ENCODE measurements at regions not wholly inside any gene's neighbourhood (a gene's known extent, or its start where the extent isn't known, plus 50 kb on each side); places are given as distances from the start of the nearest gene placed in this dataset.

DNA sequence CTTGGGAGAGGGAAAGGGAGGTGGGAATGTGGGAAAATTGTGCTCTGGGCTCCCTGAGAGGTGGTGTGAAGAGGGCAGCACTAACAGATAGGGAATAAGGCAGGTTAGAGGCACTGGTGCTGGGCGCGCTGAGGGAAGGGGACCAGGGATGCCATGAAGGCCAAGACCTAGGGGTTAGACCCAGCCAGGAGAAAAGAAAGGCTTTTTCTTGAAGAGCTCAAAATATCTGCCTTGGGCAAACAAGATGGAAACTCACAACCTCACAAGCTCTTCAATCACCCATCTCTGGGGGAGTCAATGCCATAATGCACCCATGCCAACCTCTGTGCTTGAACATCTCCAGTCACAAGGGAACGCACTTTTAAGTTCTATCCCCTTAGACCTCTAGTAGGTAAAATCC lies 363.6 kb upstream of the CHD6 start (continued):
- TF ChIP-seq, protein P1, sequence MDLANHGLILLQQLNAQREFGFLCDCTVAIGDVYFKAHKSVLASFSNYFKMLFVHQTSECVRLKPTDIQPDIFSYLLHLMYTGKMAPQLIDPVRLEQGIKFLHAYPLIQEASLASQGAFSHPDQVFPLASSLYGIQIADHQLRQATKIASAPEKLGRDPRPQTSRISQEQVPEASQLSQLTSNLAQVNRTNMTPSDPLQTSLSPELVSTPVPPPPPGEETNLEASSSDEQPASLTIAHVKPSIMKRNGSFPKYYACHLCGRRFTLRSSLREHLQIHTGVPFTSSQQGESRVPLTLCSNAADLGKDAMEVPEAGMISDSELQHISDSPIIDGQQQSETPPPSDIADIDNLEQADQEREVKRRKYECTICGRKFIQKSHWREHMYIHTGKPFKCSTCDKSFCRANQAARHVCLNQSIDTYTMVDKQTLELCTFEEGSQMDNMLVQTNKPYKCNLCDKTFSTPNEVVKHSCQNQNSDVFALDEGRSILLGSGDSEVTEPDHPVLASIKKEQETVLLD (CRISPR knock-in tag; IDR thresholded peaks at IDR 0.05; ENCODE audit: low read depth) = no peak
- no peak for TF ChIP-seq SATB2 (CRISPR knock-in tag; IDR thresholded peaks at IDR 0.05)
- TF ChIP-seq ARNTL (CRISPR knock-in tag; IDR thresholded peaks at IDR 0.05) = no peak
- TF ChIP-seq ZNF614 (CRISPR knock-in tag; IDR thresholded peaks at IDR 0.05; ENCODE audit: borderline replicate concordance) = no peak
- TF ChIP-seq ZNF670 (CRISPR knock-in tag; IDR thresholded peaks at IDR 0.05; ENCODE audit: borderline replicate concordance) = no peak
- TF ChIP-seq RORA (CRISPR knock-in tag; IDR thresholded peaks at IDR 0.05) = no peak
- no peak for TF ChIP-seq ZNF83 (CRISPR knock-in tag; IDR thresholded peaks at IDR 0.05; ENCODE audit: borderline replicate concordance)
- TF ChIP-seq EP300 (IDR thresholded peaks at IDR 0.05; ENCODE audit: low read depth in 2 of 2, low read length in 2 of 2) = no peak
- TF ChIP-seq EP300 (CRISPR knock-in tag; IDR thresholded peaks at IDR 0.05; ENCODE audit: borderline replicate concordance) = no peak
- TF ChIP-seq, protein P2, sequence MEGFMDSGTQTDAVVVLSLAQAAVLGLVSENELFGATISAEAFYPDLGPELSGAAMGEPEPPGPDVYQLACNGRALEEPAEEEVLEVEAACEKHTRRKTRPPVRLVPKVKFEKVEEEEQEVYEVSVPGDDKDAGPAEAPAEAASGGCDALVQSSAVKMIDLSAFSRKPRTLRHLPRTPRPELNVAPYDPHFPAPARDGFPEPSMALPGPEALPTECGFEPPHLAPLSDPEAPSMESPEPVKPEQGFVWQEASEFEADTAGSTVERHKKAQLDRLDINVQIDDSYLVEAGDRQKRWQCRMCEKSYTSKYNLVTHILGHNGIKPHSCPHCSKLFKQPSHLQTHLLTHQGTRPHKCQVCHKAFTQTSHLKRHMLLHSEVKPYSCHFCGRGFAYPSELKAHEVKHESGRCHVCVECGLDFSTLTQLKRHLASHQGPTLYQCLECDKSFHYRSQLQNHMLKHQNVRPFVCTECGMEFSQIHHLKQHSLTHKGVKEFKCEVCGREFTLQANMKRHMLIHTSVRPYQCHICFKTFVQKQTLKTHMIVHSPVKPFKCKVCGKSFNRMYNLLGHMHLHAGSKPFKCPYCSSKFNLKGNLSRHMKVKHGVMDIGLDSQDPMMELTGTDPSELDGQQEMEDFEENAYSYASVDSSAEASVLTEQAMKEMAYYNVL (CRISPR knock-in tag; IDR thresholded peaks at IDR 0.05; ENCODE audit: borderline replicate concordance) = no peak
- TF ChIP-seq, protein P3, sequence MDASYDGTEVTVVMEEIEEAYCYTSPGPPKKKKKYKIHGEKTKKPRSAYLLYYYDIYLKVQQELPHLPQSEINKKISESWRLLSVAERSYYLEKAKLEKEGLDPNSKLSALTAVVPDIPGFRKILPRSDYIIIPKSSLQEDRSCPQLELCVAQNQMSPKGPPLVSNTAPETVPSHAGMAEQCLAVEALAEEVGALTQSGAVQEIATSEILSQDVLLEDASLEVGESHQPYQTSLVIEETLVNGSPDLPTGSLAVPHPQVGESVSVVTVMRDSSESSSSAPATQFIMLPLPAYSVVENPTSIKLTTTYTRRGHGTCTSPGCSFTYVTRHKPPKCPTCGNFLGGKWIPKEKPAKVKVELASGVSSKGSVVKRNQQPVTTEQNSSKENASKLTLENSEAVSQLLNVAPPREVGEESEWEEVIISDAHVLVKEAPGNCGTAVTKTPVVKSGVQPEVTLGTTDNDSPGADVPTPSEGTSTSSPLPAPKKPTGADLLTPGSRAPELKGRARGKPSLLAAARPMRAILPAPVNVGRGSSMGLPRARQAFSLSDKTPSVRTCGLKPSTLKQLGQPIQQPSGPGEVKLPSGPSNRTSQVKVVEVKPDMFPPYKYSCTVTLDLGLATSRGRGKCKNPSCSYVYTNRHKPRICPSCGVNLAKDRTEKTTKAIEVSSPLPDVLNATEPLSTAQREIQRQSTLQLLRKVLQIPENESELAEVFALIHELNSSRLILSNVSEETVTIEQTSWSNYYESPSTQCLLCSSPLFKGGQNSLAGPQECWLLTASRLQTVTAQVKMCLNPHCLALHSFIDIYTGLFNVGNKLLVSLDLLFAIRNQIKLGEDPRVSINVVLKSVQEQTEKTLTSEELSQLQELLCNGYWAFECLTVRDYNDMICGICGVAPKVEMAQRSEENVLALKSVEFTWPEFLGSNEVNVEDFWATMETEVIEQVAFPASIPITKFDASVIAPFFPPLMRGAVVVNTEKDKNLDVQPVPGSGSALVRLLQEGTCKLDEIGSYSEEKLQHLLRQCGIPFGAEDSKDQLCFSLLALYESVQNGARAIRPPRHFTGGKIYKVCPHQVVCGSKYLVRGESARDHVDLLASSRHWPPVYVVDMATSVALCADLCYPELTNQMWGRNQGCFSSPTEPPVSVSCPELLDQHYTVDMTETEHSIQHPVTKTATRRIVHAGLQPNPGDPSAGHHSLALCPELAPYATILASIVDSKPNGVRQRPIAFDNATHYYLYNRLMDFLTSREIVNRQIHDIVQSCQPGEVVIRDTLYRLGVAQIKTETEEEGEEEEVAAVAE (CRISPR knock-in tag; IDR thresholded peaks at IDR 0.05; ENCODE audit: borderline replicate concordance) = no peak
- TF ChIP-seq ZNF180 (CRISPR knock-in tag; IDR thresholded peaks at IDR 0.05; ENCODE audit: borderline replicate concordance, low read depth) = no peak
- no peak for TF ChIP-seq SYNCRIP (IDR thresholded peaks at IDR 0.05; ENCODE audit: insufficient read depth, low read depth, low read length)
- no peak for TF ChIP-seq ISL2 (CRISPR knock-in tag; IDR thresholded peaks at IDR 0.05)
